VCaP (cell line): ENCODE measurements at regions not wholly inside any gene's neighbourhood (a gene's known extent, or its start where the extent isn't known, plus 50 kb on each side); places are given as distances from the start of the nearest gene placed in this dataset.

ENCODE experiments used
- H3K27ac ChIP-seq: fragments of 450-650 bp; 2 replicates; pipeline ENCODE4 v1.5.1; 2017
- TF ChIP-seq, protein P1 (sequence below): fragments of 450-650 bp; conservative IDR thresholded peaks from 2 replicates; pipeline ENCODE4 v1.5.1; 2017; ENCODE audit warnings: mild to moderate bottlenecking, moderate library complexity

DNA sequence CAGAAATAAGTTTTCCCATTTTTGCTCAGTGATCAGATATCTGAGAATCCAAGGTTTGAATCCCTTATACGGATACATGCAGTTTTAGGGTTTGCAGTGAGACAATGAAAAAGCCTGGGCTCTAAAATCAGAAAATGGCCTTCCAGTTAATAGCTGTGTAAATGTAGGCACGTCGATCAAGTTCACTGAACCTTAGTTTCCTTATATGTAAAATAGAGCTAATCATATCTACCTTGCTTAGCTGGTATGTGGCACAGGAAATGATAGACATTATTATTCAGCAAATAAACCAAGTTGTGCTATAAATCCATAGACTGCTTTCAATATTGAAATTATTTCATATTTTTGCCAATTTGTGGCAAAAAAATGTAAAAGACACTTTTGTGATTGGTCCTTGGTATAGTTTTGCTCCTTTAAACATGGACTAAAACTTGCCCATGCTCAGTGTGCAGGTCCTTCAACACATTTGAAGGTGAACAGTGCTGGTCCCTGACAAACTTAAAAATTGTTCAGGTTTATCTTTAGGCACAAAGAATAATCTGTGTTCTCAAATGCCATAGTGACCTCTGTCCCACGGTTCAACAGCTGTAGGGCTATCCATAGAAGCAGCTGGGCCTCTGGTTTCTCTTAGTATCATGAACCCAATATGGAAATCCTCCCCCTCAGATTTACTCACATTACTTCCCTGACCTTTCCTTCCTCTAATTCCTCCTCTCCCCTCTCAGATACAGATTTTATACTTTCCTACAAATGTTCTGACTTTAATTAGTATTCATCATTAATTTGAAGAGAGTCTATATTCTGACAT is 51.0 kb downstream of the CCDC54 start:
- H3K27ac ChIP-seq: no peak overlapping the region
- TF ChIP-seq, protein P1, sequence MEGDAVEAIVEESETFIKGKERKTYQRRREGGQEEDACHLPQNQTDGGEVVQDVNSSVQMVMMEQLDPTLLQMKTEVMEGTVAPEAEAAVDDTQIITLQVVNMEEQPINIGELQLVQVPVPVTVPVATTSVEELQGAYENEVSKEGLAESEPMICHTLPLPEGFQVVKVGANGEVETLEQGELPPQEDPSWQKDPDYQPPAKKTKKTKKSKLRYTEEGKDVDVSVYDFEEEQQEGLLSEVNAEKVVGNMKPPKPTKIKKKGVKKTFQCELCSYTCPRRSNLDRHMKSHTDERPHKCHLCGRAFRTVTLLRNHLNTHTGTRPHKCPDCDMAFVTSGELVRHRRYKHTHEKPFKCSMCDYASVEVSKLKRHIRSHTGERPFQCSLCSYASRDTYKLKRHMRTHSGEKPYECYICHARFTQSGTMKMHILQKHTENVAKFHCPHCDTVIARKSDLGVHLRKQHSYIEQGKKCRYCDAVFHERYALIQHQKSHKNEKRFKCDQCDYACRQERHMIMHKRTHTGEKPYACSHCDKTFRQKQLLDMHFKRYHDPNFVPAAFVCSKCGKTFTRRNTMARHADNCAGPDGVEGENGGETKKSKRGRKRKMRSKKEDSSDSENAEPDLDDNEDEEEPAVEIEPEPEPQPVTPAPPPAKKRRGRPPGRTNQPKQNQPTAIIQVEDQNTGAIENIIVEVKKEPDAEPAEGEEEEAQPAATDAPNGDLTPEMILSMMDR: no peak

DNA sequence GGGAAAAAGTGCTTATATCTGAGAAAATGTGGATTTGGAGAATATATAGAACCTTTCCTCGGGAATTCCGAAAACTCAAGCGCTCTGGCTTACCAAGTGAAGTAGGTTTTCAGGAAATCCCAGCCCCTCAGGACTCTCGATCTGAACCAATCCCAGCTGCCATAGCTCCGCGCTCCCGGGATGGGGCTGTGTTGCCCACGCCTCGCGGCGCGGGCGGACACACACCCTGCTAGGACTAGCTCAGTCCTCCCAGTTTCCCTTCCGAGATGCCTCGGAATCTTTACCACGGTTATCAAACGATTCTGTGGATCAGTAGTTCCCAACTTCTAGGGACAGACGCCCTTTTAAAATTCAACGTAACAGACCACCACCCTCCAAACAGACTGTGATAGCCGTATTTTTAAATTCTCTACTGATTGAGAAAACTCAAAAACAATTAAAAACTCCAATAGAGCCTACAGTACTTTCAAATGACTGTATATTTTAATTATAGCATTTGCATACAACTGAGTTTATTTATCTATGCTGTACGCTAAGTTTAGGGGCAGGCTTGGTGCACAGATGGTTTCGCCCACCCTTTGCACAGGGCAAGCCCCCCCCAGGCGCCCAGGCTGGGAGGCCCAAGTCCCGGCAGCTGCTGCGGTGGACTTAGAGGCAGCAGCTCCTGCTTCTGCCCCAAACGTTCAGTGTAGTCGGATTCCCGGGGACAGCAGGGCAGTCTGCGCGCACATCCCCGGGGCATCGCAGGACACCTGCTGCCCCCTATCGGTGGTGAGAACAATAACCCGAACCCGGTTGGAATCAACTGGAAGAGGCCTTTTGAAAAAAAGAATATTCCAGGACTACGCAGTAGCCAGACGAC is 52.3 kb downstream of the CCDC54 start:
- TF ChIP-seq, protein P1: peak; percentile 92
- H3K27ac ChIP-seq: peak overlapping the region; percentile 92

- TF ChIP-seq, protein P1: peak; percentile 15
- peak overlapping the region; percentile 92 for H3K27ac ChIP-seq
Measured at GRCh38 chr3:107430214-107430995, 53.2 kb downstream of the CCDC54 start.

GRCh38 chr3:107430996-107431245 is 53.7 kb downstream of the CCDC54 start:
- TF ChIP-seq, protein P1: no peak
- peak overlapping the region; percentile 92 for H3K27ac ChIP-seq

DNA sequence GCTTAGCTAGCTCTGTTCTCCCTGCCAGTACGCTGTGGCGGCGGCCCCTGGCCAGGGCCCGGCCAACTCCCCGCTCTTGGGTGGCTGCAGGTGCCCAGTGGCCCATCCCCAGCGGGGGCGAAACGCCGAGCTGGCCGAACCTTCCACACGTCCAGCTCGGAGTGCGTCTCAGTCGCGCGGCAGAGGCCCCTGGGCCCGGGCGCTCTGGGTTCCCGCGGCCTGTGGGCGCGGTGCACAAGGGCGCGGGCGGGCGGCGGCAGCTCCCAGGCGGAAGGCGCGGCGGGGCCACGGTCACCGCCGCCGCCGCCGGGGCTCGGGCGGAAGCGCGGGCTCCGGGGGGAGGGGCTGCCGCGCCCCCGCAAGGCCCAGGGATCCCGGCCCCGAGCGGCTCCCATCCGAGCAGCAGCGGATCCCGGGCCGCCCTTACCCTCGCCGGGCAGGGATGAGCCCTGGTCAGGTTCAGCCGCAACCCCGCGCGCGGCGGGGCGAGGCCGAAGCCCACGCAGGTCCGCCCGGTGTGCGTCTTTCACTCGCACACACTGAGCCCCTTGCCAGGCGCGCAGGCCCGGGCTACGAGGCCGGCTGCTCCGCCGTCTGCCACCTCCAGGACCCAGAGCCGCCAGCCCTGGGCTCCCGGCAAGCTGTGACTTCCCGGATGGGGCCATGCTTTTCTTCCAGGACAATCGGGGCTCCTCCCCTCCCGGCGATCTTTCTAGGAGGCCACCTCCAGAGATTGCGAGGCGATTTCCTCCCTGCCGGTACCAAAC is 54.2 kb downstream of the CCDC54 start:
- H3K27ac ChIP-seq: peak overlapping the region; percentile 92
- TF ChIP-seq, protein P1: no peak

DNA sequence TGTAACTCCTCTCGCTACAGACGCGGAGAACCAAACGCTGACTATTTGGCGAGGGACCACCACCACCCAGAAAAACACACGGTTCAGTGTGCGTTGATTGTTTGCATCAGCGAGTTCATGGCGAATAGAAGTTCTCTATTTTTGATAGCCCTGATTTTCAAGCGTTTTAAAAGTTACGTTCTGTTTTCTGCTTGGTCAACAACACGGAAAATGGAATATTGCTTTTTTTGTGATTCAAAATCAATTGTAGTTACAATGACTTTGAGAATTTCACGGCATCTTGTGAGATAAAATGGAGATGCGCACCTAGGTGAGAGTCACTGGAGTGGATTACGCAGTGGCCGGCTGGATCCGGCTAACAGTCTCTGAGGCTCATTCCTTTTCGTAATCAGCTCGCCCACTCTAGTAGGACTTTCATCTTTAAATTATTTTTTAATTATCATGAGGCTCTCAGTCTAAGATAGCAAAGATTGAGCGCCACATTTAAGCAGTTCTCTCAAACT is 54.8 kb downstream of the CCDC54 start:
- TF ChIP-seq, protein P1: no peak
- H3K27ac ChIP-seq: peak overlapping the region; percentile 92
